ENCODE measurements at regions not wholly inside any gene's neighbourhood (a gene's known extent, or its start where the extent isn't known, plus 50 kb on each side); places are given as distances from the start of the nearest gene placed in this dataset.

- DNase-seq, result no peak
Measured at GRCh38 chr7:17132726-17133125, 165.7 kb upstream of the AHR start.

GRCh38 chr7:17133977-17134376 lies 164.5 kb upstream of the AHR start:
- no peak for DNase-seq

- DNase-seq, result no peak
Measured at GRCh38 chr7:17134786-17135185, 163.7 kb upstream of the AHR start.

- no peak for DNase-seq
Measured at GRCh38 chr7:17136126-17136525, 162.3 kb upstream of the AHR start.

GRCh38 chr7:17139081-17139480 lies 159.4 kb upstream of the AHR start:
- peak in 1 of 2 donors; percentile 10 for DNase-seq

- no peak for DNase-seq
Measured at GRCh38 chr7:17140406-17140805, 158.0 kb upstream of the AHR start.

GRCh38 chr7:17142831-17143541 lies 155.5 kb upstream of the AHR start:
- DNase-seq, result no peak

GRCh38 chr7:17144322-17144721 lies 154.1 kb upstream of the AHR start:
- DNase-seq, result peak; percentile 65 to 68

- DNase-seq, result no peak
Measured at GRCh38 chr7:17146621-17147020, 151.8 kb upstream of the AHR start.

GRCh38 chr7:17147409-17147808 lies 151.0 kb upstream of the AHR start:
- DNase-seq, result no peak

- no peak for DNase-seq
Measured at GRCh38 chr7:17150018-17150417, 148.4 kb upstream of the AHR start.

- no peak for DNase-seq
Measured at GRCh38 chr7:17152721-17153120, 145.7 kb upstream of the AHR start.

GRCh38 chr7:17153536-17153935 lies 144.9 kb upstream of the AHR start:
- DNase-seq, result no peak

GRCh38 chr7:17155529-17155928 lies 142.9 kb upstream of the AHR start:
- DNase-seq, result no peak

- DNase-seq, result no peak
Measured at GRCh38 chr7:17158261-17158660, 140.2 kb upstream of the AHR start.

GRCh38 chr7:17159500-17160037 lies 138.9 kb upstream of the AHR start:
- DNase-seq, result no peak

- no peak for DNase-seq
Measured at GRCh38 chr7:17166824-17167379, 131.6 kb upstream of the AHR start.

GRCh38 chr7:17168416-17168815 lies 130.0 kb upstream of the AHR start:
- DNase-seq, result no peak

GRCh38 chr7:17171427-17171826 lies 127.0 kb upstream of the AHR start:
- no peak for DNase-seq

- no peak for DNase-seq
Measured at GRCh38 chr7:17176371-17177032, 122.0 kb upstream of the AHR start.

- no peak for DNase-seq
Measured at GRCh38 chr7:17178545-17178944, 119.9 kb upstream of the AHR start.

GRCh38 chr7:17181482-17181881 lies 117.0 kb upstream of the AHR start:
- DNase-seq, result no peak

GRCh38 chr7:17183630-17184328 lies 114.7 kb upstream of the AHR start:
- DNase-seq, result no peak

All from activated CD4-positive, alpha-beta T cell treated with anti-CD3 and anti-CD28 coated beads for 4 hours (primary cell).